A549 (cell line): ENCODE measurements at regions not wholly inside any gene's neighbourhood (a gene's known extent, or its start where the extent isn't known, plus 50 kb on each side); places are given as distances from the start of the nearest gene placed in this dataset.

Experiments used
- ATAC-seq, 2 experiments: fragments of 200-7000 bp in 1 of 2; fragments of >200 bp in 1 of 2; cut with Nextera tagmentation in 1 of 2; cut with Tn5 transposase in 1 of 2; 3 replicates each; pipeline versions ENCODE4 v1.8.0 to v1.9.1; 2018 to 2020; ENCODE audit warnings: mild to moderate bottlenecking in 1 of 2, moderate library complexity in 1 of 2
- CTCF ChIA-PET: fragments of 300-600 bp; sonication (Branson Sonifier 250); formaldehyde crosslinking; extraction: SDS; loops from one replicate; lab custom pipeline; 2021; ENCODE audit warnings: antibody characterized with exemption, inconsistent platforms; lab: Yijun Ruan, JAX
- POLR2A ChIA-PET: fragments of 350-600 bp; formaldehyde crosslinking; extraction: SDS; loops from one replicate; lab custom pipeline; 2021; ENCODE audit warnings: antibody characterized with exemption, inconsistent platforms; lab: Yijun Ruan, JAX
- DNase-seq, 2 experiments: peaks; one replicate each; pipeline versions ENCODE4 v3.0.0 to v3.0.0-alpha.2; 2011 to 2016; ENCODE audit warnings: low read depth in 1 of 2, low spot score in 1 of 2
- FAIRE-seq: peaks from 2 replicates; lab custom pipeline; 2011; peaks lifted over from hg19 to GRCh38; lab: Jason Lieb, UNC
- H3K27ac ChIP-seq, 2 experiments: fragments of >200 bp; sonication (Bioruptor Twin); formaldehyde crosslinking; 3 replicates each; pipeline ENCODE4 v1.5.1; 2016 to 2017
- H3K4me1 ChIP-seq: fragments of >200 bp; sonication (Bioruptor Twin); formaldehyde crosslinking; 3 replicates; pipeline ENCODE4 v1.6.1; 2016
- H3K4me2 ChIP-seq: fragments of >200 bp; sonication (Bioruptor Twin); formaldehyde crosslinking; 3 replicates; pipeline ENCODE4 v1.6.1; 2016
- H3K4me3 ChIP-seq: fragments of >200 bp; sonication (Bioruptor Twin); formaldehyde crosslinking; 3 replicates; pipeline ENCODE4 v1.5.1; 2016
- H3K9me3 ChIP-seq: fragments of >200 bp; sonication (Bioruptor Twin); formaldehyde crosslinking; 3 replicates; pipeline ENCODE4 v1.6.1; 2016
- BHLHE40 ChIP-seq: IDR thresholded peaks from 2 replicates; pipeline ENCODE4 v1.6.1; 2012; ENCODE audit warnings: low read depth, low read length, inconsistent platforms
- CBX8 ChIP-seq: fragments of 200-600 bp; sonication (generic); IDR thresholded peaks from 2 replicates; pipeline ENCODE4 v1.6.1; 2016
- CHD4 ChIP-seq: fragments of 200-600 bp; sonication (generic); IDR thresholded peaks from 2 replicates; pipeline ENCODE4 v1.6.1; 2016; ENCODE audit warnings: antibody characterized with exemption, mild to moderate bottlenecking, borderline replicate concordance
- EHF ChIP-seq: fragments of 250-450 bp; sonication (Bioruptor Pico); IDR thresholded peaks from 2 replicates; pipeline ENCODE4 v1.5.0; 2020; ENCODE audit warnings: mild to moderate bottlenecking
- EP300 ChIP-seq, 2 experiments: fragments of >200 bp; sonication (Bioruptor Twin); formaldehyde crosslinking; IDR thresholded peaks; 2 replicates in 1 of 2; 3 replicates in 1 of 2; pipeline ENCODE4 v1.6.1; 2016 to 2017
- FOSL2 ChIP-seq, 2 experiments: fragments of 450-650 bp in 1 of 2; fragments of >200 bp in 1 of 2; sonication (Bioruptor Twin) in 1 of 2; formaldehyde crosslinking; IDR thresholded peaks; 2 replicates each; pipeline versions ENCODE4 v1.5.0 to v1.6.1; 2016 to 2020; ENCODE audit warnings: mild to moderate bottlenecking in 1 of 2, moderate library complexity in 1 of 2
- FOXS1 ChIP-seq: fragments of 250-450 bp; sonication (Bioruptor Pico); IDR thresholded peaks from 2 replicates; pipeline ENCODE4 v1.5.0; 2020; ENCODE audit warnings: mild to moderate bottlenecking, moderate library complexity
- GATA3 ChIP-seq: IDR thresholded peaks from 2 replicates; pipeline ENCODE4 v1.6.1; 2012; ENCODE audit warnings: borderline replicate concordance
- JUNB ChIP-seq: fragments of >200 bp; sonication (Bioruptor Twin); formaldehyde crosslinking; IDR thresholded peaks from 2 replicates; pipeline ENCODE4 v1.6.1; 2016
- NPAS2 ChIP-seq: fragments of 250-450 bp; sonication (Bioruptor Pico); IDR thresholded peaks from 2 replicates; pipeline ENCODE4 v1.8.0; 2022; ENCODE audit warnings: mild to moderate bottlenecking, moderate library complexity, borderline replicate concordance
- NR3C1 ChIP-seq: fragments of >200 bp; sonication (Bioruptor Twin); formaldehyde crosslinking; IDR thresholded peaks from 3 replicates; pipeline ENCODE4 v1.6.1; 2017
- POLR2A ChIP-seq: IDR thresholded peaks from 2 replicates; pipeline ENCODE4 v1.6.1; 2012; ENCODE audit warnings: mild to moderate bottlenecking, low read length
- RFX5 ChIP-seq: fragments of 450-650 bp; IDR thresholded peaks from 2 replicates; pipeline ENCODE4 v1.7.1; 2014; ENCODE audit warnings: antibody characterized with exemption, mild to moderate bottlenecking, moderate library complexity
- SMC3 ChIP-seq: fragments of >200 bp; sonication (Bioruptor Twin); formaldehyde crosslinking; IDR thresholded peaks from 3 replicates; pipeline ENCODE4 v1.6.1; 2018; ENCODE audit warnings: inconsistent platforms
- SREBF2 ChIP-seq: fragments of 450-650 bp; IDR thresholded peaks from 2 replicates; pipeline ENCODE4 v1.6.1; 2014; ENCODE audit warnings: mild to moderate bottlenecking, moderate library complexity
- TP53 ChIP-seq: fragments of 250-450 bp; sonication (Bioruptor Pico); IDR thresholded peaks from 2 replicates; pipeline ENCODE4 v1.5.0; 2021; ENCODE audit warnings: mild to moderate bottlenecking, moderate library complexity
- ZSCAN20 ChIP-seq: fragments of 250-450 bp; sonication (Bioruptor Pico); IDR thresholded peaks from 2 replicates; pipeline ENCODE4 v1.8.0; 2022; ENCODE audit warnings: mild to moderate bottlenecking, moderate library complexity
- WGBS: methylation state at CpG from one replicate; pipeline ENCODE4 v1.1.6; 2017; ENCODE audit errors: missing lambda C conversion rate; 5-methylcytosine and 5-hydroxymethylcytosine counted together
- TF ChIP-seq, protein P1 (sequence below): fragments of >200 bp; sonication (Bioruptor Twin); formaldehyde crosslinking; IDR thresholded peaks from 2 replicates; pipeline ENCODE4 v1.6.1; 2016
- TF ChIP-seq, protein P2 (sequence below): fragments of >200 bp; sonication (Bioruptor Twin); formaldehyde crosslinking; IDR thresholded peaks from 3 replicates; pipeline ENCODE4 v1.6.1; 2016
- TF ChIP-seq, protein P3 (sequence below): IDR thresholded peaks from 2 replicates; pipeline ENCODE4 v1.6.1; 2012
- TF ChIP-seq, protein P4 (sequence below): fragments of 150-350 bp; IDR thresholded peaks from 2 replicates; pipeline ENCODE4 v1.6.1; 2014; ENCODE audit warnings: low read depth, mild to moderate bottlenecking, low read length
- TF ChIP-seq, protein P5 (sequence below): IDR thresholded peaks from 2 replicates; pipeline ENCODE4 v1.6.1; 2012
- TF ChIP-seq, protein P6 (sequence below): fragments of 250-450 bp; sonication (Bioruptor Pico); IDR thresholded peaks from 2 replicates; pipeline ENCODE4 v1.5.0; 2020; ENCODE audit warnings: low read depth, mild to moderate bottlenecking, moderate library complexity

DNA sequence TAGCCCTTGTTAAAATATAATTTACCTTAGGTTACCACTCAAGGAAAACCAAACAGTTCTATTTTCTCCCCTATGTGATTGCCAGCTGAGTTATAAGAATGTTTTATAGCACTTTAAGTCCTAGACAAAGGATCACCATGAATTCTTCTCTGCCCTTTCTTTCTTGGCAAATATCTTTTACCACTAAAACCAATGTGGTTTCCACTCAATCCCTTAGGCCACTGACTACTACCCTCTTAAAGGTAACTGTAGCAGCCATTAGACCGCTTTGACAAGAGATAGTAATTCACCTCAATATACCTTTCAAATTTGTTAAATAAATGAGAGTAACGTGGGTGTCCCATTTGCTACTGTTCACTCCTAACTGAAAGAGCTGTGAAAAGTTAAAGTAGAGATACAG lies 307.9 kb upstream of the PRMT6 start:
- Histone ChIP-seq H3K4me1 (no peaks in the 10 kb centered on the region), H3K4me2 (no peak overlapping the region), H3K9me3 (no peaks in the 10 kb centered on the region), H3K27ac (no peak overlapping the region), H3K4me3 (no peak overlapping the region)
- 0% methylated on average over 2 of the region's 2 CpGs for WGBS
- CTCF ChIA-PET, result no interaction called here
- ATAC-seq (no peak), DNase-seq (no peak), FAIRE-seq (no peak)
- TF ChIP-seq, protein P1, sequence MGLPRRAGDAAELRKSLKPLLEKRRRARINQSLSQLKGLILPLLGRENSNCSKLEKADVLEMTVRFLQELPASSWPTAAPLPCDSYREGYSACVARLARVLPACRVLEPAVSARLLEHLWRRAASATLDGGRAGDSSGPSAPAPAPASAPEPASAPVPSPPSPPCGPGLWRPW, result no peak
- TF ChIP-seq NPAS2 (CRISPR knock-in tag), result no peak
- TF ChIP-seq CHD4, result no peak
- TF ChIP-seq, protein P2, sequence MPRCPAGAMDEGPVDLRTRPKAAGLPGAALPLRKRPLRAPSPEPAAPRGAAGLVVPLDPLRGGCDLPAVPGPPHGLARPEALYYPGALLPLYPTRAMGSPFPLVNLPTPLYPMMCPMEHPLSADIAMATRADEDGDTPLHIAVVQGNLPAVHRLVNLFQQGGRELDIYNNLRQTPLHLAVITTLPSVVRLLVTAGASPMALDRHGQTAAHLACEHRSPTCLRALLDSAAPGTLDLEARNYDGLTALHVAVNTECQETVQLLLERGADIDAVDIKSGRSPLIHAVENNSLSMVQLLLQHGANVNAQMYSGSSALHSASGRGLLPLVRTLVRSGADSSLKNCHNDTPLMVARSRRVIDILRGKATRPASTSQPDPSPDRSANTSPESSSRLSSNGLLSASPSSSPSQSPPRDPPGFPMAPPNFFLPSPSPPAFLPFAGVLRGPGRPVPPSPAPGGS, result no peak
- no peak for TF ChIP-seq FOSL2 (IDR thresholded peaks at IDR 0.05)
- no peak for TF ChIP-seq FOSL2 (CRISPR knock-in tag; IDR thresholded peaks at IDR 0.05)
- TF ChIP-seq, protein P3, sequence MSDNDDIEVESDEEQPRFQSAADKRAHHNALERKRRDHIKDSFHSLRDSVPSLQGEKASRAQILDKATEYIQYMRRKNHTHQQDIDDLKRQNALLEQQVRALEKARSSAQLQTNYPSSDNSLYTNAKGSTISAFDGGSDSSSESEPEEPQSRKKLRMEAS, result no peak
- TF ChIP-seq, protein P4, sequence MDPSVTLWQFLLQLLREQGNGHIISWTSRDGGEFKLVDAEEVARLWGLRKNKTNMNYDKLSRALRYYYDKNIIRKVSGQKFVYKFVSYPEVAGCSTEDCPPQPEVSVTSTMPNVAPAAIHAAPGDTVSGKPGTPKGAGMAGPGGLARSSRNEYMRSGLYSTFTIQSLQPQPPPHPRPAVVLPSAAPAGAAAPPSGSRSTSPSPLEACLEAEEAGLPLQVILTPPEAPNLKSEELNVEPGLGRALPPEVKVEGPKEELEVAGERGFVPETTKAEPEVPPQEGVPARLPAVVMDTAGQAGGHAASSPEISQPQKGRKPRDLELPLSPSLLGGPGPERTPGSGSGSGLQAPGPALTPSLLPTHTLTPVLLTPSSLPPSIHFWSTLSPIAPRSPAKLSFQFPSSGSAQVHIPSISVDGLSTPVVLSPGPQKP, result no peak
- no peak for TF ChIP-seq FOXS1 (CRISPR knock-in tag)
- TF ChIP-seq, protein P5, sequence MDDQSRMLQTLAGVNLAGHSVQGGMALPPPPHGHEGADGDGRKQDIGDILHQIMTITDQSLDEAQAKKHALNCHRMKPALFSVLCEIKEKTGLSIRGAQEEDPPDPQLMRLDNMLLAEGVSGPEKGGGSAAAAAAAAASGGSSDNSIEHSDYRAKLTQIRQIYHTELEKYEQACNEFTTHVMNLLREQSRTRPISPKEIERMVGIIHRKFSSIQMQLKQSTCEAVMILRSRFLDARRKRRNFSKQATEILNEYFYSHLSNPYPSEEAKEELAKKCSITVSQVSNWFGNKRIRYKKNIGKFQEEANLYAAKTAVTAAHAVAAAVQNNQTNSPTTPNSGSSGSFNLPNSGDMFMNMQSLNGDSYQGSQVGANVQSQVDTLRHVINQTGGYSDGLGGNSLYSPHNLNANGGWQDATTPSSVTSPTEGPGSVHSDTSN, result no peak
- POLR2A ChIA-PET, result no interaction called here

DNA sequence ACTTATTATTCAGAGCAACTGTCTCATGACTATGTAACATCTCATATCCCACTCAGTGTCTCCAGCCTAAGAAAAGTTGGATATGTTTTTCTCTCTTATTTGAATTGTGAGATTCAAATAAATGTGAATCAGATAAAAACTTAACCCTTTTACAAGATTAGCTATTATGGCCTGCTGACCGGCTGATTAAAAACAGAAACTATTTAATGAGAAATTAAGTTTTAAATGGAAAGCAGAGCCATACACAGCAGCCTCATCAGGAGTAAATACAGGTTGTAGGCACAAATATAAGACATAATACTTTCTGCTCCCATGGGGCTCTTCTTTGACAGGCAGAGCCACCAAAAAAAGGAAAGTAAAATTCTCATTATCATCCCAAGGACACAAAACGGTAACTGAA lies 307.0 kb upstream of the PRMT6 start:
- CTCF ChIA-PET, result no interaction called here

DNA sequence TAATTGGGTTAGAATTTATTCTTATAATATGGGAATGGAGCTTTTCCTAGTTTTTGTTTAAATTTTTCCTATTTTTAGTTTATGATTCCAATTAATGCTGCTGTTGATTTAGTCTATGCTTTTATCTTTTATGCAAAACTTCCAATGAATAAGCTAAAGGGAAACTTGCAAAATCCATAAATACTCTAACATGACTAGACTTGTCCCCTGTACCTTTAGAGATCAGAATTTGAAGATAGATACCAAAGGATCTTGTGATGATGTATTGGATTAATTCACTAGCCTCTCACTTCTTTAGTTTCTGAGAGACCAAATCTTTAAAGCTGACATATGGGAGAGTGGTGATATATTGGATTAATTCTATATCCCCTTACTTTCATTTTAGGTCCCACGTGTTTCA lies 306.6 kb upstream of the PRMT6 start:
- no peak for FAIRE-seq
- ChIA-PET CTCF (no interaction called here), POLR2A (no interaction called here)
- TF ChIP-seq ZSCAN20 (CRISPR knock-in tag) (no peak), POLR2A (no peak), SMC3 (no peak), JUNB (no peak), EHF (CRISPR knock-in tag) (no peak)
- TF ChIP-seq, protein P3, result no peak
- TF ChIP-seq, protein P4, result no peak
- TF ChIP-seq, protein P6, sequence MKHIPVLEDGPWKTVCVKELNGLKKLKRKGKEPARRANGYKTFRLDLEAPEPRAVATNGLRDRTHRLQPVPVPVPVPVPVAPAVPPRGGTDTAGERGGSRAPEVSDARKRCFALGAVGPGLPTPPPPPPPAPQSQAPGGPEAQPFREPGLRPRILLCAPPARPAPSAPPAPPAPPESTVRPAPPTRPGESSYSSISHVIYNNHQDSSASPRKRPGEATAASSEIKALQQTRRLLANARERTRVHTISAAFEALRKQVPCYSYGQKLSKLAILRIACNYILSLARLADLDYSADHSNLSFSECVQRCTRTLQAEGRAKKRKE (CRISPR knock-in tag), result no peak
- TF ChIP-seq, protein P2, result no peak
- TF ChIP-seq, protein P5, result no peak
- 0% methylated on average over 1 of the region's 1 CpG for WGBS
- H3K4me3 ChIP-seq, result no peak overlapping the region
- DNase-seq, result no peak
- H3K4me2 ChIP-seq, result no peak overlapping the region
- no peaks in the 10 kb centered on the region for H3K9me3 ChIP-seq
- no peaks in the 10 kb centered on the region for H3K4me1 ChIP-seq
- H3K27ac ChIP-seq, result no peak overlapping the region
- no peak for ATAC-seq

More for the DNA sequence above, 307.0 kb upstream of the PRMT6 start:
- H3K4me1 ChIP-seq, result no peaks in the 10 kb centered on the region
- ATAC-seq (no peak), DNase-seq (no peak), FAIRE-seq (no peak)
- POLR2A ChIA-PET, result no interaction called here
- no peak overlapping the region for H3K4me3 ChIP-seq
- TF ChIP-seq CBX8, result no peak
- TF ChIP-seq GATA3, result no peak
- TF ChIP-seq TP53, result no peak
- no peak for TF ChIP-seq RFX5
- TF ChIP-seq SMC3, result no peak
- TF ChIP-seq EP300 (IDR thresholded peaks at IDR 0.05), result no peak
- TF ChIP-seq, protein P1, result no peak
- TF ChIP-seq NR3C1, result no peak
- no peak for TF ChIP-seq EHF (CRISPR knock-in tag)
- no peak for TF ChIP-seq BHLHE40
- no peak for TF ChIP-seq SREBF2
- TF ChIP-seq, protein P6 (CRISPR knock-in tag), result no peak
- no peak overlapping the region for H3K27ac ChIP-seq
- H3K9me3 ChIP-seq, result no peaks in the 10 kb centered on the region
- H3K4me2 ChIP-seq, result no peak overlapping the region
- WGBS, result 33% methylated on average over 2 of the region's 2 CpGs
